Right atrium auricular region (tissue), 2 donors: ENCODE measurements at regions not wholly inside any gene's neighbourhood (a gene's known extent, or its start where the extent isn't known, plus 50 kb on each side); places are given as distances from the start of the nearest gene placed in this dataset.

Experiments used
- DNase-seq: peaks from one replicate; pipeline ENCODE4 v3.0.0-alpha.2; 2019; ENCODE audit warnings: low spot score
- H3K27ac ChIP-seq, 2 donors: fragments of 200-600 bp; sonication (generic); 1 replicate in 1 of 2; 2 replicates in 1 of 2; pipeline ENCODE4 v1.5.1; 2016 to 2019
- H3K27me3 ChIP-seq, 2 donors: fragments of 200-600 bp; sonication (generic); one replicate each; pipeline versions ENCODE4 v1.5.1 to v1.6.0; 2017 to 2019
- H3K36me3 ChIP-seq: fragments of 200-600 bp; sonication (generic); one replicate; pipeline ENCODE4 v1.5.1; 2016
- H3K4me1 ChIP-seq, 2 donors: fragments of 200-600 bp; sonication (generic); one replicate each; pipeline versions ENCODE4 v1.5.1 to v1.6.0; 2017 to 2019
- H3K4me3 ChIP-seq, 2 donors: fragments of 200-600 bp; sonication (generic); 1 replicate in 1 of 2; 2 replicates in 1 of 2; pipeline ENCODE4 v1.5.1; 2017 to 2019; ENCODE audit warnings: mild to moderate bottlenecking in 1 of 2, moderate library complexity in 1 of 2
- H3K9me3 ChIP-seq, 2 donors: fragments of 200-600 bp; sonication (generic); one replicate each; pipeline ENCODE4 v1.5.1; 2019
- CTCF ChIP-seq, 2 donors: fragments of 200-600 bp; sonication (generic); IDR thresholded peaks; one replicate each; pipeline ENCODE4 v1.5.1; 2019; ENCODE audit warnings: antibody characterized with exemption in 2 of 2

DNA sequence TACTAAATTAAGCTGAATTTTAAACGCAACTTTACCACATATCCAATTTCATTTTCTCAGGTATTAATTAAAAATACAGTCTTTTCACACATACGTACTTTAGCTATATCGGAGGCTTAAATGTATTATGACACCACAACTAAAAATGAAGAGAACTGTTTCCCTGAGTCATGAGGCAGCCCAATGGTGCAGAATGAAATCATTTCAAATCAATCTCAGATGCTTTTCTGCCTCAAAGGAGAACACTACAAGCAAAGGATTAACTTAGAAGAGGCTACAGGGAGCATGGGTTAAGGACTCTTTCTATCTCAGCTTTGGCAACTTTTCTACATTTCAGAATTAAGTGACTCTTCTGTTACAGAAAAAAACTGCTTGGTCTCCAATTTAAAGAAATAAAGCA is 516.3 kb upstream of the HTR2A start:
- TF ChIP-seq CTCF (IDR thresholded peaks at IDR 0.05): no peak
- no peak overlapping the region for H3K27ac ChIP-seq
- H3K4me1 ChIP-seq: no peaks in the 10 kb centered on the region
- no peaks in the 10 kb centered on the region for H3K36me3 ChIP-seq
- H3K4me3 ChIP-seq: no peak overlapping the region
- DNase-seq: no peak
- H3K27me3 ChIP-seq: no peaks in the 10 kb centered on the region
- H3K9me3 ChIP-seq: no peaks in the 10 kb centered on the region

GRCh38 chr13:47409778-47410177 is 512.9 kb upstream of the HTR2A start:
- TF ChIP-seq CTCF (IDR thresholded peaks at IDR 0.05): no peak
- H3K4me1 ChIP-seq: no peaks in the 10 kb centered on the region
- H3K4me3 ChIP-seq: no peak overlapping the region
- no peaks in the 10 kb centered on the region for H3K9me3 ChIP-seq
- no peaks in the 10 kb centered on the region for H3K36me3 ChIP-seq
- no peaks in the 10 kb centered on the region for H3K27me3 ChIP-seq
- H3K27ac ChIP-seq: no peak overlapping the region
- DNase-seq: no peak

DNA sequence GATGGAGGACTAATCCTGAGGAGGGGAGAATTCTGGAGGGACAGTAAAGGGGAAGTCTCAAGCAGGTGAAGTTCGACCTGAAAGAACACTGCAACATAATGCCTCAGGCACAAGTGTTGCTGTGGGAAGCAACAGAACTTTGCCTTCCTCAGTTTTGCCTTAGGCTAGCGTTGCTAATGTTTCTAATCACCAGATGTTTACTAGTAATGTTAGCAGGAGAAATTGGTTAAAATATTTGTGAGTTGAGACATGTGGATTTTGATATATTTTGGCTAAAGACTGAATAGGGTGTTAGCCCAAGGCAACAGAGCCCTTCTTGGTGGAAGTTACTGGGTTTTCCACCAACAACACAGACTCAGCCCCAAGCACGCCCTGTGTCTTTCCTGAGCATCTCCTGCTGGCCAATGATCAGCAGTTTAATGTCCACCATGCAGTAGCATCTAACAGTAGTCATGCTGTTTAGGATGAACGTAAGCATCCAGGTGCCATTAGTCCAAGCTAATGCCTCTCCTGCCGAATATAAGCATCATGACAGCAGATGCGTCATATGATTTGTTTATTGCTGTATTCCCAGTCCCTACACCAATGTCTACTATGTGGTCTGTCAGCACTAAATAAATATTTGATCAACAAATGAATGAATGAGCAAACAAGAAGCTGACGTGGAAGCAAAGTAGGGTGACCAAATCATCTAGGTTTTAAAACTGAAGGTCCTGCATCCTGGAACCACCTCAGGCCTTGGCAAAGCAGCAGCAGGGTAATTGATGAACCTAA is 511.9 kb upstream of the HTR2A start:
- Histone ChIP-seq H3K4me3 (no peak overlapping the region), H3K9me3 (no peaks in the 10 kb centered on the region), H3K27me3 (no peaks in the 10 kb centered on the region), H3K4me1 (no peaks in the 10 kb centered on the region), H3K36me3 (no peaks in the 10 kb centered on the region), H3K27ac (no peak overlapping the region)
- TF ChIP-seq CTCF (IDR thresholded peaks at IDR 0.05): no peak
- no peak for DNase-seq

DNA sequence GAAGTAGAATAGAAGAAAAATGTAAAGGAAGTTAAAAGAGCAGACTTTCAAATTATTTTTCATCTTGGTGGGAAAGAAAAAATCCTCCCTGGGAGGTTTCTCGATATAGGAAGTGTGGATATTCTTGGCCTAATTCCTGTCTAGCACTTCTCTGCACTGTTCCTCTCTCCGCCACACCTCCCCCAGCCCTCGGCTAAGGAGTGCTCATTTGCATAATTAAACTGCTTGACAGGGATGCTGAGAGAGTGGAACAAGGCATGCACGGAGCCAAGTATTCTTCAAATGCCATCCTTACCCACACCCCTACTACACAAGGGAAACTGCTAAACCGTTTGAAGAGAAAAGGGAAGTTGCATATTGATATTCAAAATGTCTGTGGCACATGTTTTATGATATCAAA is 511.0 kb upstream of the HTR2A start:
- Histone ChIP-seq H3K4me1 (no peaks in the 10 kb centered on the region), H3K9me3 (no peaks in the 10 kb centered on the region), H3K4me3 (no peak overlapping the region), H3K27me3 (no peaks in the 10 kb centered on the region), H3K27ac (no peak overlapping the region), H3K36me3 (no peaks in the 10 kb centered on the region)
- no peak for DNase-seq
- TF ChIP-seq CTCF (IDR thresholded peaks at IDR 0.05): no peak

- no peak for DNase-seq
- Histone ChIP-seq H3K36me3 (no peaks in the 10 kb centered on the region), H3K27ac (no peak overlapping the region), H3K4me3 (no peak overlapping the region), H3K27me3 (no peaks in the 10 kb centered on the region), H3K9me3 (no peaks in the 10 kb centered on the region), H3K4me1 (no peaks in the 10 kb centered on the region)
- no peak for TF ChIP-seq CTCF (IDR thresholded peaks at IDR 0.05)
Measured at GRCh38 chr13:47399599-47399998, 502.7 kb upstream of the HTR2A start.

- Histone ChIP-seq H3K27me3 (no peaks in the 10 kb centered on the region), H3K27ac (no peak overlapping the region), H3K4me1 (no peaks in the 10 kb centered on the region), H3K4me3 (no peak overlapping the region), H3K36me3 (no peaks in the 10 kb centered on the region), H3K9me3 (no peaks in the 10 kb centered on the region)
- no peak for DNase-seq
- no peak for TF ChIP-seq CTCF (IDR thresholded peaks at IDR 0.05)
Measured at GRCh38 chr13:47397739-47398138, 500.9 kb upstream of the HTR2A start.
